CD4-positive, alpha-beta T cell treated with Interleukin-6 at 100 ng/mL for 8 hours (primary cell): ENCODE measurements at regions not wholly inside any gene's neighbourhood (a gene's known extent, or its start where the extent isn't known, plus 50 kb on each side); places are given as distances from the start of the nearest gene placed in this dataset.

Experiments
- DNase-seq: peaks from one replicate; pipeline ENCODE4 v3.0.0-alpha.2; 2020; ENCODE audit warnings: mixed read lengths, low spot score

DNA sequence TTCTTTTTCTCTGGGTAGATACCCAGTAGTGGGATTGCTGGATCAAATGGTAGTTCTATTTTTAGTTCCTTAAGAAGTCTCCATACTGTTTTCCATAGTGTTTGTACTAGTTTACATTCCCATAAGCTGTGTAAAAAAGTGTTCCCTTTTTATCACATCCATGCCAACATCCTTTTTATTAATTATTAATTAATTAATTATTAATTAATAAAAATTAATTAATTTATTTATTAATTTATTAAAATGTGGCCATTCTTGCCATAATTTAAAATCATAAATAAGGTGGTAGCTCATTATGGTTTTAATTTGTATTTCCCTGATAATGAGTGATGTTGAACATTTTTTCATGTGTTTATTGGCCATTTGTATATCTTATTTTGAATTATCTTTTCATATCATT, 173.9 kb upstream of the FOXN2 start:
- no peak for DNase-seq

DNA sequence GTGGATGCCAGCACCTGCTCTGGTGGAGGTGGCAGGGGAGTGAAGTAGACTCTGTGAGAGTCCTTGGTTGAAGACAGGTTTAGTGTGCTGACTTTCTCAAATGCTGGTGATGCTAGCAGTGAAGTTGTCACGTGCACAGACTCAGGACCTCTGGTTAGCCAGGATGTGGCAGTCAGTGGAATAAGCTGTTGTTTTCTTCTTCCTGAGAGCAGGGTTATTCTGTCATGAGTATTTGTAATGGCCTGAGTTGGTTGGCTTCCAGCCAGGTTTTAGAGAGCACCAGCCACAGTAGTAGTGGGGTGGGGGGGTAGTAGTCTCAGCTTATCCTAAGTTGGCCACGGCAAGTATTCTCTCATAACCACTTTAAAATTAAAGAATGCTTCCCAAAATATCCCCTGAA, 169.7 kb upstream of the FOXN2 start:
- DNase-seq, result no peak

DNA sequence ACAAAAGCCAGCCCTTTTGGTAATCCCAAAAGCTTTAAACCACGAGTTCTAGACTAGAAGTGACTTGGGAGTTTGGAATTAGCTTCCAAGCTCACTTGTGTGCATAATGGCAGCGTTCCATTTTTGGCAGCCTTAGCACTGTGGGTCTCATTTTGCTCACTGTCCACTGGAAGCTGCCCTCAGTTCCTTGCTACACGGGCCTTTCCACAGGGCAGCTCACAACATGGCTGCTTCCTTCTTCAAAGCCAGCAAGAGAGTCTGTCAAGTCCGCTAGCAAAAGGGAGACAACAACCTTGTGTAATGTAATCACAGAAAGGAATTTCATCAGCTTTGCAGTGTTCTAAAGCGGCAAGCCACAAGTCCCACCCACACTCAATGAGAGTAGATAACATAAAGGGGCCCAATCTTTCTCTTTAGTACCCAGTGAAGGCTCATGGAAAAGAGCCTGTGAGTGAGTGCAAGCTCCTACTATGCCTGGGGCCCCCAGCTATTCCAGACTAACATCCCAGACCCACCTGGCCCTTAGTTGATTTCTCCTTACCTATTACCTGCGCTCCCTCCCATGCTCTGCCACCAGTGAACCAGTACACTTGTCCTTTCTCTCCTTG, 168.5 kb upstream of the FOXN2 start:
- no peak for DNase-seq

DNA sequence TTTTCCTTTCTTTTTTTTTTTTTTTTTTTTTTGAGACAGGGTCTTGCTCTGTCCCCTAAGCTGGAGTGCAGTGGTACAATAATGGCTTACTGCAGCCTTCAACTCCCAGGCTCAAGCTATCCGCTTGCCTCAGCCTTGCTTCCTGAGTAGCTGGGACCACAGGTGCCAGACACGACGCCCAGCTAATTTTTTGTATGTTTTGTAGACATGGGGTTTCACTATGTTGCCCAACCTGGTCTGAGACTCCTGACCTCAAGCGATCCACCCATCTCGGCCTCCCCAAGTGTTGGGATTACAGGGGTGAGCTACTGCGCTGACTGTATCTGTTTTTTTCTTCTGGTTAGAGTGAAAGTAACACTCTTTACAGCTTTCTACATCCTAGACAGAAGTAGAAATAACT, 167.9 kb upstream of the FOXN2 start:
- no peak for DNase-seq

DNA sequence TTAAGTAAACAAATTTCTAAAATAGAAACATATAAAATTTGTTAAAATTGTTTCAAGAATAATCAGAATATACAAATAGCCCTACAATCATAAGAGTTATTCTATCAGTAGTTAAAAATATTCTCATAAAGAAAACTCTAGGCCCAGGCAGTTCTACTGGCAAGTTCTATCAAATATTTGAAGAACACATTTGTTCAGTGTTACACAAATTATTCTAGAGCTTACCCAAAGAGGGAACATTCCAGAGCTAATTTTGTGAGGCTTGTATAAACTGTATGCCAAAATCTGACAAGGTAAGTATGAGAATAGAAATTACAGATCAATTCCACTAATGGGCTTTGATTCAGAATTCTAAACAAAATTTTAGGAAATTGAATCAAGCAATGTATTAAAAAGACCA, 166.8 kb upstream of the FOXN2 start:
- DNase-seq, result no peak

DNA sequence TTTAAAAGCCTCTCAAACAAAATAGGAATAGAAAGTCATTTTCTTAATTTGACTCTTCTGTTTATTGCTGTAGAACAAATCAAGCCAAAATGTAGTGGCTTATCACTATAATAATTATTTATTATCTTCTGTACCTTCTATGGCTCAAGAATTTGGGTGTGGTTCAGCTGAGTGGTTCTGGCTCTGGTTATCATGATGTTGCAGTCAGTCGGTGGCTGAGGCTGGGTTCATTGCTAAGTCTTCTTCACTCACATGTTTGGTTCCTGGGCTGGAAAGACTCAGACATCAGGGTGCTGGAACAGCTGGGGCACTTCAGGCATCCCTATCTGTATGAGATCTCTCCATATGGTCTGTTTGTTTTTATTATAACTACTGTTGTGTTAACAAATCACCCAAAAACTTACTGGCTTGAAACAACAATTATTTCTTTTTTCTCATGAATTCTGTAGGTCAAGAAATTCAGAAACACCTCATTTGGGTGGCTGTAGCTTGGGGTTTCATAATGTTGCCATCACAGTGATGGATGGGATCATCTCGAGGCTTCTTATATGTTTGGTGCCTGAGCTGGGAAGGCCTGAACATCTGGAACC, 165.5 kb upstream of the FOXN2 start:
- DNase-seq, result no peak

DNA sequence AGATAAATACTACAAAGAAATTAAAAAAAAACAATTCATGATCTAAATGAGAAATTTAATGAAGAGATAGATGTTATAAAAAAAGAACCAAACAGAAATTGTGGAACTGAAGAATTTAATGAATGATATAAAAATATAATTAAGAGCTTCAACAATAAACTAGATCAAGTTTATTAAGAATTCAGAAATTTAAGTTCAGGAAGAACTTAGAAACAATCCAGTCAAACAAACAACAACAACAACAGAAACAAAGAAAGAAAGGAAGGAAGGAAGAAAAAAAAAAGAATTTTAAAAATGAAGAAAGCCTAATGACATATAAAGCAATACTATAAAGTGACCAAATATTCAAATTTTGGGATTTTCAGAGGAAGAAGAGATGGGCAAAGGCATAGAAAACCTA, 157.3 kb upstream of the FOXN2 start:
- no peak for DNase-seq

DNA sequence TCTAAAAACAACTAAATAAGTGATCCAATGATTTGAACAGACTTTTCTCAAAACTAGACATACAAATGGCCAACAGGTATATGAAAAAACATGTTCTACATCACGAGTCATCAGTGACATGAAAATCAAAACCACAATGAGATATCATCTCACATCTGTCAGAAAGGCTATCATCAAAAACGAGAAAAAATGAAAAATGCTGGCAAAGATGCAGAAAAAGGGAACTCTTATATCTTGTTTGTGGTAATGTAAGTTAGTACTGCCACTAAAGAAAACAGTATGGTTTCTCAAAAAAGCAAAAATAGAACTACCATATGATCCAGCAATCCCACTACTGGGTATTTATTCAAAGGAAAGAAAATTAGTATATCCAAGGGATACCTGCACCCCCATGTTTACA, 152.9 kb upstream of the FOXN2 start:
- no peak for DNase-seq

DNA sequence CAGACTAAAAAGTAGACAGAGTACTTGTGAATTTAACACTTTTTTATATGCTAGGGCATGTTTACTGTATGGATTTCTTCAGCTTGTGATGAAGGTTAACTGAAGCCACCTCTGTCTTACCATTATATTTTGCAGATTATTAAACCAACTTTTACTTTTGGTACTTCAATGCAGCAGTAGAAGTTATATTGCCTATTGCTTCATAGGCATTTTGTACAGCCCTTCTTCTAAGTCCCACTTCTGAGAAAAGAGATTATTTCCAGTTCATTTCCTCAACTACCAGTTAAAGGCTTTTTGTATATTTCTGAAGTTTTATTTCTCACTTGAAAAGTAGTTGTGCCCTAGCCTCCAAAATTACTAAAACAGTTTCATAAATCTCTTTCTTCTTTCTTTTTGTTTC, 151.7 kb upstream of the FOXN2 start:
- no peak for DNase-seq

DNA sequence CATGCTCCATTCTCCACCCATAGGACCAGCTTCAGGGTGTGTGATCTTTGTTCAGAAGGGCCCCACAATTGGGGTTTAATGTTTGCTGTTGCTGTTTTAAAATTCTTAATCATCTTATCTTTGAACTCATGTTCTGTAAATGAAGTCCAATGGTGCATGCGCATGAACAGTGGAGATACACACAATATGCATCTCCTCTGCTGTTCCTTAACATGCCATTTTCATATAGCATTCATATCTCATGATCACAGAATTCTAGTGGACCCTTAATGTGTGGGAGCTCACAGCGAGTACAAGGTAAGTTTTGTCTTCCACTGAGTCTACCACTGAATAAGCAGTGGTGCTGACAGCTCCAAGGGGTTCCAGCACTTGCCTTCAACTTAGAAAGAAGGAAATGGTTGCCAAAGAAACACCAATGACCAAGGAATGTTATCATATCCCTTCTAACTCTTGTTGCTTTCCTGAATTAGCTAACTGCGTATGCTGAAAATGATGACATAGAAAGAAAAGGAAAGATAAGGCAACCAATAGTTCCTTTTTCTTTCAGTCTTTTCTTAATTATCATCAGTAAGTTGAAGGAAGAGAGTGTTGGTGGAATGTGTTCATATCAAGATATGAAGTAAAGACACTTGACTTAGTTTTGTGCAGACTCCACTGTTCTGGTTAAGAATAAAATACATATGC, 149.3 kb upstream of the FOXN2 start:
- DNase-seq, result no peak

DNA sequence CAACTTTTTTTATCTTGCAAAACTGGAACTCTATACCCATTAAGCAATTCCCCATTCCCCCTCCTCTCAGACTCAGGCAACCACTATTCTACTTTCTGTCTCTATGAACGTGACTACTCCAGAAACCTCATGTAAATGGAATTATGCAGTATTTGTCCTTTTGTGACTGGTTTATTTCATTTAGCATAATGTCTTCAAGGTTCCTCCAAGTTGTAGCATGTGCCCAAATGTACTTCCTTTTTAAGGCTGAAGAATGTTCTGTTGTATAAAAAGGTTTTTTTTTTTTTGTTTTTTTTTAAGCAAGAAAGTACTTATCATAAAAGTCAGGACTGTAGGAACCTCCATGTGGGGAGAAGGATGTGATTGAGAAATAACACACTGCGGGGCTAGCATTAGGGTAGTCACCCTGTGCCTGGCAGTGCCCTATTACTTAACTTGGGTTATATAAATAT, 145.3 kb upstream of the FOXN2 start:
- DNase-seq, result no peak

DNA sequence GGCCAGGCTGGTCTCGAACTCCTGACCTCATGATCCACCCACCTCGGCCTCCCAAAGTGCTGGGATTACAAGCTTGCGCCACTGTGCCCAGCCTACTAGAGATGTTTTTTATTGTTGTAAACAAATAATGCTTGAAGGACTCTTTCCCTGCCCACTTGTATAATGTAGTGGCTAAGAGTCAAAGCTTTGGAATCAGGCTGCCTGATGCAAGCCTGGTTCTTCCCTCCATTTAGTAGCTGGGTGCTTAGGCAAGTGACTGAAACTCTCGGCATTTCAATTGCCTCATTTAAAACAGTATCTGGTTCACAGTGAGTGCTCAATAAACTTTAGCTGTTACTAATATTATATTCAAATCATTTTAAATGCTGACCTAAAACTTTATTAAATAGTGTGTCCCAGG, 144.2 kb upstream of the FOXN2 start:
- no peak for DNase-seq

DNA sequence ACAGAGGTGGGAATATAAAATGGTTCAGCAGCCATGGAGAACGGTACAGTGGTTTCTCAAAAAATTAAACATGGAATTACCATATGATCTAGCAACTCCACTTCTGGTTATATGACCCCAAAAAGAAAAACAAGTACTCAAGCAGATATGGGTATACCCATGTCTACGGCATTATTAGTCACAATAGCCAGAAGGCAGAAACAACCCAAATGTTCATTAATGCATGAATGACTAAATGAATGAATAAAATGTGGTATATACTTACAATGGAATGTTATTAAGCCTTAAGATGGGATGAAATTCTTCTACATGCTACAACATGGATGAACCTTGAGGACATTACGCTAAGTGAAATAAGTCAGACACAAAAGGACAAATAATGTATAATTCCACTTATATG, 141.3 kb upstream of the FOXN2 start:
- DNase-seq, result no peak

DNA sequence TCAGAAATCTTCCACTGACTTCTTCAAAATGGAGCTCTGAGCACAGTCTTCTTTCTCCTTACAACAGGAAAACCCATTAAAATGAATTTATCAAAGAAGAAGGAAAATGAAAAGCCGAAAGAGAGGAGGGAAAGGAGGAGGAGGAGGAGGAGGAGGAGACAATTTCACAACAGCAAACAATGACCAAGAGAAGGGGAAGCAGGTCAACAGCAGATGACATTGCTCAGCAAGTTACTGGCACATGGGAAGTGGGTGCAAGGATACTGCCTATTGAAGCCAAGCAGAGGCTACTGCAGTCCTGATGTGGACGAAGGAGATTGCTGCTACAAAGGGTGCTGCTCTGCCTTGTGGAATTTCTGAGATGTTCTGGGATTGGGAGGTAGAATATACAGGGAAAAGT, 140.0 kb upstream of the FOXN2 start:
- no peak for DNase-seq

DNA sequence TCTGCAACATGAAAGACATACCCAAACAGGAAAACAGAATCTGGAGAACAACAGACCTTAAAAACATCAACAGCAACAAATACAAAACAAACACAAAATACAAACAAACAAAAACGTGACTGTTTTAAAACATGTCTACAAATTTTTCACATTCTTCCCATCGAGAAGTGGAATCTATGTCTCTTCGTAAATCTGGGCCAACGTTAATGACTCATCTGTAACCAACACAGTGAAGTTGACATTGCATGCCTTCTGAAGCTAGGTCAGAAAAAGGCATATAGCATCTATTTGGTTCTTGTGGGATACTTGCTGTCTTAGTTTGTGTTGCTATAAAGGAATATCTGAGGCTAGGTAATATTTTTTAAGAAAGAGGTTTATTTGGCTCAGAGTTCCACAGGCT, 139.2 kb upstream of the FOXN2 start:
- no peak for DNase-seq

DNA sequence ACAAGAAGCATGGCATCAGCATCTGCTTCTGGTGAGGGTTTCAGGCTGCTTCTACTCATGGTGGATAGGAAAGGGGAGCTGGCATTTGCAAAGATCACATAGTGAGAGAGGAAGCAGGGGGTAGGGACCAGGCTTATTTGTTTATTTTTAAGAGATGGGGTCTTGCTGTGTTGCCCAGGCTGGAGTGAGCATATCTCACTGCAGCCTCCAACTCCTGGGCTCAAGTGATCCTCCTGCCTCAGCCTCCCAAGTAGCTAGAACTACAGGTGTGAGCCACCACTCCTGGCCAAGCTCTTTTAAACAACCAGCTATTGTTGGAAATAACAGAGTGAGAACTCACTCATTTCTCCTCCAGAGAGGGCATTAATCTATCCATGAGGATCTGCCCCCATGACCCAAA, 138.8 kb upstream of the FOXN2 start:
- DNase-seq, result no peak

DNA sequence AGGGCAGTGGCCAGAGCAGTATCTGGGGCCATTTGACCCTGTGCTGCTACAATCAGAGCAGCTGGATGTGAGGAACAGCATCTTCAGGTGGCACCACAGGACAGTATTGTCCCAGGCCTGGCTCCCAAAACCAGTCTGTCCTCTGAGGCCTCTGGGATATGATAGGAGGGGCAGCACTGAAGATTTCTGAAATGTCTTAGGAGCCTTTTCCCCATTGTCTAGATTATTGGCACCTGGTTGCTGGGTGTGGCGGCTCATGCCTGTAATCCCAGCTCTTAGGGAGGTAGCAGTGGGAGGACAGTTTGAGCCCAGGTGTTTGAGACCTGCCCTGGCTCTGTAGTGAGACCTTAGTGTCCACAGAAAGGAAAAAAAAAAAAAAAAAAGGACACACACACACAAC, 137.6 kb upstream of the FOXN2 start:
- DNase-seq, result no peak

DNA sequence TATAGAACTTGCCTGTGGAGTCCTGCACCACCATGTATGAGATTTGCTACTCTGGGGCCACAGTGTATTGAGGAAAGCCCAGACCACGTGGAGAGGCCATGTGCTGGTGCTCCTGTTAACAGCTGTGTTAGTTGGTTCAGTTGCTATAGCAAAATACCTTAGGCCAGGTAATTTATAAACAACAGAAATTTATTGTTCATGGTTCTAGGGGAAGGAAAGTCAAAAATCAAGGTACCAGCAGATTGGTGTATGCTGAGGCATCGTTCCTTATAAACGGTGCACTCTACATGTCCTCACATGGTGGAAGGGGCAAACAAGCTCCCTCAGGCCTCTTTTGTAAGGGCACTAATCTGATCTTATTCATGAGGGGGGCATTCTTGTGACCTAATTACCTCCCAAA, 135.9 kb upstream of the FOXN2 start:
- no peak for DNase-seq

DNA sequence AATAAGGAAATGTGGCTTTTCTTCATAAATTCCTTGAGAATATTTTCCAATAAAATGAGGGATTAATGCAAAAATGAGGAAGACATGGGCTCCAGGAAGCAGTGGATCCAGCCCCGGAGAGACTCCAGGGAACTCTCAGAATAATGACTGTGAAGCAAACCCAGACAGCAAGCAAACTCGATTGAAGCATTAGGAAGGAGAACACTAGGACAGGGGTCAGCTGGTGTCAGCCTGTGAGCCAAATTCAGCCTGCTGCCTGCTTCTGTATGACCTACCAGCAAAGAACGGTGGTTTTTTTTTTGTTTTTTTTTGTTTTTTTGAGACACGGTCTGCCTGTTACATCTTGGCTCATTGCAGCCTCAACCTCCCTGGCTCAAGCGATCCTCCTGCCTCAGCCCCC, 133.9 kb upstream of the FOXN2 start:
- no peak for DNase-seq

DNA sequence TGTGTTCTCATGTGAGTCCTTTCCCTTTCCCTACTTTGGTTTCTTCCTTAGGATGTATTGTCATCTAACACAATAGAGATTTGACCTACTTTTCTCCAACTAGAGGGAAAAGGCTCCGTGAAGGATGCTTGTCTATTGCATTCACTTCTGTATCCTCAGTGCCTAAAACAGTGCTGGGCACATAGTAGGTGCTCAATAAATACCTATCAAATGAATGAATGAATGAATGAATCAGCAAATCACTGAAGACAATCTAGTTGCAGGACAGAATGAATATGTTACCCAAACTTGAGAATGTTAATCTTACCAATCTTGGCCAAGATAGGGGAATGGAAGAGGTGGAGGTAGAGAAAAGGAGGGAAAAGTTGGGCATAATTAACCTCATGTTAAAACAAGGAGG, 131.2 kb upstream of the FOXN2 start:
- DNase-seq, result no peak

DNA sequence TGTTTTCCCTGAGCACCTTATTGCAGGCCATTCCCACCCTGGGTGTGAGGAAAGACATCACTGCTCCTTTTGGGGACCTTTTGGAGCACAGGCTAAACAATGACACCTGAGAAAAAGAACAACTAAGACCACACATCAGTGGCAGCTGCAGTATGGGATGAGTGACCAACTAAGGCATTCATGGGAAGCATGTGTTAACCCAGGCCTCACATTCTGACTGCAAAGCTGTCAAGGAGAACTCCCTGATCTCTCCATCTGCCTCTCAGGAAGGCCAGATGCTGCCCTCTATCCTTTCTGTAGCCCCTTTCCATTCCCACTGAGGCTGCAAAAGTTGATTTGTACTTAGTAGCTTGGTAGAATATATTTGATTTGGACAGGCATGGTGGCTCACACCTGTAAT, 130.5 kb upstream of the FOXN2 start:
- DNase-seq, result no peak

DNA sequence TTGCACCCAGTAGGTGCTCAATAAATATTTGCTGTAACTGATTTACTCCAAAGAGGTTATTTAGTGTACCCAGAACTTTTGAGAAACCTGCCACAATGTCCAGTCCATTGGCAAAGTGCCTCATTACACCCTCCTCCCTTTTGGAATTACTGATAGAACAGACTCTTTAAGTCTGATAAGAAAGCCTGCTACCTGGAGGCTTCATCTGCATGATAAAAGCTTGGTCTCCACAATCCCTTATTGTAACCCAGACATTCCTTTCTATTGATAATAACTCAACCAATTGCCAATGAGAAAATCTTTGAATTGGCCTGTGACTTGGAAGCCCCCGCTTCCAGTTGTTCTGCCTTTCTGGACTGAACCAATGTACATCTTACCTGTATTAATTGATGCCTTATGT, 127.0 kb upstream of the FOXN2 start:
- DNase-seq, result no peak

DNA sequence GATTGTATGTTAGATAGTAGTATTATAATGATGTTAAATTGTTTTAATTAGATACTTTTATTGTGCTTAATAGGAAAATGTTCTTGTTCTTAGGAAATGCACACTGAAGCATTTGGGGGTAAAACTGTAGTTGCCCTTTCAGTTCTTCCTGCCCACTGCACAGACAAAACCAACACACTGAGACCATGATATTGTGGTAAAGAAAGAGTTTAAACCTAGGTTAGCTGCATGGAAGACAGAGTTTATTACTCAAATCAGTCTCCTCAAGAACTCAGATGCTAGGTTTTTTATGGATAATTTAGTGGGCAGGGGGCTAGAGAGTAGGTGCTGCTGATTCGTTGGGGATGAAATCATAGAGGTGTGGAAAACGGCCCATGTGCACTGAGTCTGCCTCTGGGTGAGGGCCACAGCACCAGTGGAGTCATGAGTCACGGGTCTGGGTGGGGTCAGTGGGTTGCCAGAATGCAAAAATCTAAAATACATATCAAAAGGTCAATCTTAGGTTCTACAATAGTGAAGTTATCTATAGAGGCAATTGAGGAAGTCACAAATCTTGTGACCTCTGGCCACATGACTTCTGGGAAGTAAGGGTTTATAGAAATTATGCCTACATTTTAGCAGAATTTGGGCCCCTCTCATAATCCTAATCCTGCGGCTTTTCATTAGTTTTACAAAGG, 124.8 kb upstream of the FOXN2 start:
- no peak for DNase-seq
